NCI-H1417 treated with DMSO at 0.1 percent for 48 hours (cell line): ENCODE measurements at regions not wholly inside any gene's neighbourhood (a gene's known extent, or its start where the extent isn't known, plus 50 kb on each side); places are given as distances from the start of the nearest gene placed in this dataset.

Source experiments
- DNase-seq: peaks from one replicate; lab custom pipeline; 2025; lab: John Stamatoyannopoulos, UW

DNA sequence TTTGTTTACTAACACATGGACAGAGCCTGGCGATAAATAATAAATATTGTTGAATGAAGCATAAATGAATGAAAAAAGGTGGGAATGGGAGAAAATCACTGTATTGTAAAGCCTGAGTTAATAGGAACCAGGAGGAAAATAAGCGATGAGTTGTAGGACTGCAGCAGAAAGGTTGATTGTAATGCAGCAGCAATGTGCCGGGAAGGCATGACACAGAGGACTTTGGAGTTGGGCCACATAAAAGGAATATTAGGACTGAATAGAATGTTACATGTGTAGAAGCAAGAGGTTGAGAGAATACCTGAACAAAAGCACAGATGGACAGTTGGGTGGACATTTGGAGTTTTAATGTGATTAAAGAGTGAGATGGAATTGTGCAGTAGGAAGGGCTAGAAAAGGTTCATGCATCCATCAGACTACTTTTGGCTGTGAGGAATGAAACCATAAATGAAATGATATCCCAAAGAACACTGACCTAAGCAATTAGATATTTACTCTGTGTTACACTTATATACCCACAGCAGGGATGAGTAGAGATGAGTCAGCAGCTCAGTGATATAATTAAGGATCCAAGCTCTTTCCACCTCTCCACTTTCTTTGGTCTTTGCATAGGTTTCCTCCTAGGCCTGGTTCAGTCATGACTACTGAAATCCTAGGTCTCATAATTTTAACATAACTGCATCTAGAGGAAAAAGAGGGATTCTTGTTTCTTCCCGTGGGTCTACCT lies 55.4 kb downstream of the CCER1 start:
- no peak for DNase-seq

DNA sequence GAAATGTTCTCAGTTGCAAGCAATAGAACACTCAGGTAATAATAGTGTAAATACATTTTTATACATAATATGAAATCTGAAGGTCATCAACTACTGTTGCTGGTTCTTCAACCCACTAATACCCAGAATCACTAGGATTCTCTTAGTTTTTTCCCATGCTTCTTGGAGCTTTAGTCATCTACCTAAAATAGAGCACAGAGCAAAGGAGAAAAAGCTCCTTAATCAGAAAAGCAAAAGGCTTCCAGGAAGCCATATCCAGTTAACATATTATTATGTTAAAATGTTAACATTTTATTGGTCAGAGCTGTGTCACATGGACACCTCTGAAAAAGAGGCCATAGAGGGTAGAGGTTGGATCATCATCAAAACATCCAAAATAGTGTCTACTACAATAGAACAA lies 57.0 kb downstream of the CCER1 start:
- no peak for DNase-seq

DNA sequence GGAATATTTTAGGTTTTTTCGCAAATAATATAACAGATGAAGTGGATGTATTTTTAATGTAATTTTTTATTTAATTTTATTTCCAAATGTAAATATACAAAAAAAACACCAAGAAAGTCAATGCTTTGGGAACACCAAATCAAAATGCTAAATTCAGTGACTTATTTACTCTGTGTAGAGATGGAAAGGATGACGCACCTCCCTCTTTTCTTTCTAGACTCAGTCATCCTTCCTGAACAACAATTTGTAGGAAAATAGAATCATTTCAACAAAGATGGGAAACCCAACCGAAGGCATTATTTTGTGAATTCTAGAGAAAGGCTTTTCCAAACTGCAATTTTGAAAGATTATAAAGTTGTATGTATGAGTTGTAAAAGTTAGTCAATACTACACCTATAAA lies 57.7 kb downstream of the CCER1 start:
- DNase-seq: no peak

DNA sequence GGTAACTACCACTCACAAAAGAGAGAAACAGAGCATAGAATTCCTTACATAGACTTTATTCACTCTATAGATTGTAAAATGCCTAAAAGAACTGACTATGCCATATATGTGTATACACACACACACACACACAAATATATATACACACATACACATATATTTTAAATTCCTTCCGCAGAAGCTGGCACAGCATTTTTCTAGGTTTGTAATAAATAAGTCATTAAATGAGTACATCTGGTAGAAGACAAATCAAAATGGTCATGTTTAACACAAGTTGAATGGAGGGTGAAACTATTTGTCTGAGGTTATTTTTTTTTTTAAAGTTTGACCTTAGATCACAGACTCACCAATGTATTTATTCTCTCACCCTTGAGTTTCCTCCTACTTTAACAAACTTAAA lies 58.2 kb downstream of the CCER1 start:
- DNase-seq: no peak

DNA sequence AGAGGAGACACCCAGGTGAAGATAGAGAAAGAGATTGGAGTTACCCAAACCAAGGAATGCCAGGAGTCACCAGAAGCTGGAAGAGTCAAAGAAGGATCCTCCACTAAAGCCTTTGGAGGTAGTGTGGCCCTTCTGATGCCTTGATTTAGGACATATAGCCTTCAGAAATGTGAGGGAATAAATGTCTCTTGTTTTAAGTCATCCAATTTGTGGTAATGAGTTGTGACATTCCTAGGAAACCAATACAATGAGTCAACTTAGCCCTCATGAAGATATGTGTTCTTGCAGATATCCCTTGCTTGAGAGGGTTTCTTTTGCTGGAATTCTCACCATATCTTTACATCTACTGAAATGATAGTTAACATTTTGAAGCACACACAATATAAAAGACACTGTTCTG lies 58.8 kb downstream of the CCER1 start:
- DNase-seq: no peak

DNA sequence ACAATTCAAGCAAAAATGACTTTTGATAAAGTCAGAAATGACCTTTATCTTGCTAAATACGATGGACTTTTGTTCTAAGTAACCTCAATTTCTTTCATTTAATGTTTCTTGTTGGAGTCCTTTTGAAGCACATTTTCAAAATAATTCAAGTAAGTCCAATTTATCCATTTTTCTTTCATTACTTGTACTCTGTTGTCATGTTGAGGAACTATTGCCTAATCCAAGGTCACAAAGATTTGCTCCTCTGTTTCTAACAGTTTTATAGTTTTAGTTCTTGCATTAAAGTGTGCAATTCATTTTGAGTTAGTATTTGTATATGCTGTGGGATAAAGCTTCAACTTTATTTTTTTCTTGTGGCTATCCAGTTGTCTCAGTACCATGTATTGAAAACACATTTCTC lies 66.7 kb downstream of the CCER1 start:
- no peak for DNase-seq

DNA sequence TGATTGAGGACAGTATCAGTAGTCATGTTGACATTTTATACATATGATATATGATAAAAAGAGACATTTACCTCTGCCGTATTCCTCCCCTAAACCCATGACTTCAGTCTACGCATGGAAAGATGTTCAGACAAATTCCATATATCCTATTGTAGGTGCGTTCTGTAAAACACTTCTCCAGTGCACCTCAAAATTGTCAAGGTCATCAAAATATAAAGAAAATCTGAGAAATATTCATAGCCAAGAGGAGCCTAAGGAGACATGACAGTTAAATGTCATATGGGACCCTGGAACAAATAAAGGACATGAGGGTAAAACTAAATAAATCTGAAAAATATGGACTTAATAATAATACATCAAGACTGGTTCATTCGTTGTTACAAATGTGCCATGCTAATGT lies 71.5 kb downstream of the CCER1 start:
- DNase-seq: no peak

DNA sequence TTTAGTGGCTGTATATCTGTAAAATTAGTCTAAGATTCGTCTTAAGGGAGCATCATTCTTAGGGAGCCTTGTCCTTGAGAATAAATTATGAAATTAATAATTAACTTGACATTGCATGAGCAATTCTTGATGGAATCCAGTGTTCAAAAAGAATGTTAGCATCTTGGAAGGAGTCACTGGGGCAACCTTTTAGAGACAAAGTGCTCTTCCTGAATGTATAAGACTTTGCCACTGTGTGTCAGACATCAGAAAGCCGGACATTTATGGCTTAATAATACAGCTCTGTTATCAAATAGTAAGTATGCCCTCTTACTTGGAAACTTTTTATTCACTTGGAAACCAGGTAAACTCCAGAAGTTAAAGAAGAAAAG lies 83.3 kb downstream of the CCER1 start:
- no peak for DNase-seq

DNA sequence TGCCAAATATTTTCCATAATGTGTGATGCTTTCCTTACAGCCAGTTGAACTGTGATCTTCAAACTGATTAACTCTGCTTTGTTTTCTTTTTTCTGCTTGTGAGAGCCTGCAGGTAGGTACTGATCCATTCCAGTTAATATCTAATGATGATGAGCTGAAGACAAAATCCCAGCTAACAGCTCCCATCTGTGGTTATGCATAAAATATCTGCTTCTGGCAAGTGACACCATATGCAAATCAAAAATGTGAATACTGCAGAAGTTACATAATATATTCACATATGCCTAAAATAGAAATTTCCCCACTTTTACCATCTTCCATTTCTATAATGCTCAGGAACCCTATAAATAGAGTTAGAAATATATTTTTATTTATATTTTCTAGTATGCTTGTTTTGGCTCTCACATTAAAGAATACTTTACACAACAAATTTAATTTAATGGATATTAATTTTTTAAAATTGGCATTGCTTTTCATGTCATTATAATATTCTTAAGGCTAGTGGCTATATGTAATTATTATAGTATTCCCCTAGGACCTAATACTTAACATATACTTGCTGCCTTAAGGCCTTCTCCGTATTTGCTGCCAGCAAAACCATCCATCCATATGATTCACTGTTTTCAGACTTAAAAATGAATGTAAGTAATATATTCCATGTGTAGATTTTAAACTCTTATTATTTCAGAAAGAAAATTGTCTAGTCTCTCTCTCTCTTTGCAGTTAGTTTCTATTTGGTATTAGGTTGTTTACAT lies 83.8 kb downstream of the CCER1 start:
- DNase-seq: no peak

DNA sequence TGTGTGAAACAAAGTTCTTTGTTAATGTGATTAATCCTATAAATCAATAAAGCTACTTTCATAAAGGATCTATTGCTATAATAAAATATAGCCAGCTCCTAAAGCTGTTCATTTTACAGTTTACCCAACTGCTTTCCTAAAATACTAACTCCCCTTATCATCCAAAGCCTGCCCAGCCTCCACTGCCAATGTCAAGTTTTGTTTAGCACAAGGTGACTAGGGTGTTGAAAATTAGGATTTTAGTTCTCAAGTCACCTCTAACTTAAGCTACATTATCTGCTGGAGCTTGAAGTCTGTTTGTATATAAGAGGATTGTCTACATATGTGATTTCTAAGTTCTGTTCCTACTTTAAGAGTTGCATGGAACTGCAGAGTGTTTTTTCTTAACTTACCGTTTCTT lies 86.3 kb downstream of the CCER1 start:
- no peak for DNase-seq

DNA sequence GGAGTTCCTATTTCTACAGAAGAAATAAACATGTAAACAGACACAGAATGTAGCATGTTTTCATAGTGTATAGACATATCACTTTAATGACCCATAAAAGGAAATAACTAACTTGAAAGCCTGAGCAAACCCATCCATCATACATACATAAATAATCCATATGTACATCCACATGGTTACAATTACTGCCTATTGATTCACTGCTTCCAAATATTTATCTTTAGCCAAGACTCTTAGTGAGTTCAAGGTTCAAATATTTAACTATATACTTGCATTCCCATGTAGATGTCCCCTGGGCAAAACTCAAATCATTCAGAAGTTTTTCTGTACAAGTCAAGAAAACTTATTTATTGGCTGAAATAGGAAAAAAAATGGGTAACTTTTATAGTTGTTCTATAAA lies 95.4 kb downstream of the CCER1 start:
- DNase-seq: no peak

DNA sequence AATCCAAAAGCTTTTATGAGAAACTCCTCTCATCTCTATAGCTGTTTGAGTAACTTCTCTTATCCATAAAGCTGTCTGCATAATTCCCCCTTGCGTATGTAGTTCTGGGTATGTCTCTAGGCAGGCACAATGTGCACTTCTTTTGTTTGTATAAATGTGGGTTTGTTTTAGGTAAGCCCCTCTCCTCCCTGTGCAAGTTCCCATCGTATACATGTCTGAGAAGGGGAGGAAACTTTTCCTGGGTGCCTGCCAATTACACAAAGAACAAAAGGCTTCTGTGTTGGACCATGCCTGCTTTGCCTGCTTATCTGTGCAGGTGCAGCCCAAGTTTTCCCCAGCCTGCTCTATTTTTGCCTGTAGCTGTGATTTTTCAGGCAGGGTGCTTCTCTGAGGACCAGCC lies 96.7 kb downstream of the CCER1 start:
- no peak for DNase-seq

DNA sequence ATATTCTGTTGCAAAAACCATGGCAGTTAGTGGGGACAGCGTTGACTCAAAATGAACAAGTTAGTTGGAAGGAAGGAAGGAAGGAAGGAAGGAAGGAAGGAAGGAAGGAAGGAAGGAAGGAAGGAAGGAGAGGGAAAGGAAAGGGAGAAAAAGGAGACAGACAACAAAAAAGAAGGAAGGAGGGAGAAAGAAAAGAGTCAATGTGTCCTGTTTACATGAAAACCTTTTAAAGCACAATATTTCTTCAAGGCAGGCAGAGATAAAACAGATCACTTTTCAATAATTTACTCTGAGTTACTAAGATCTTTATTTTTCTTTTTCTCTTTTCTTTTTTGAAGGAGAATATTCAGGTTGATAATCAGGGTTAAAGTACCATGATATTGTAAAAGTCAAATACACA lies 99.4 kb downstream of the CCER1 start:
- no peak for DNase-seq

DNA sequence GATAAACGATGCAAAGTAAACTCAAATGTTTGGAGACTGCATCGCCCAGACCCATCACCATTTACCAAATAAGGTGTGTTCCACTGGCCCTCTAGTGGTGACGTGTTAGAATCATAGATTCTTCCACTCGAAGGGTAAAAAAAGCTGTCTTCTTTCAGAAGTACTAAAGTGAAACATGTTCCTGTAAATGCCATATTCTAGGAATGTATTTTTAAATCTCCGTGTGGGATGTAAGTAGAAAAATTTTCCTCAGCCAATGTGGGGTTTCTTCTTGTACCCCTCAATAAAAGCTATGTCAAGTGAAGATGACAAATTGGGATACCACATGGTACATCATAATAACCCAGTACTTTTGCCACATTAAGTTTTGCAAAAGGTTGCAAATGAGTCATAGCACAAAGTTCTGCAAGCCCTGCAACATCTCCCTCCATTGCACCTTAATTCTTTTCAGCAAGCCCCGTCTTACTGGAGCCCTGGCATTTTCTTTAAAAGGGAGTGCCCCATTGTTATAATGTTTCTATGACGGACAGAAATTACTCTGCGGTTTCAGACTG lies 100.8 kb downstream of the CCER1 start:
- DNase-seq: no peak

DNA sequence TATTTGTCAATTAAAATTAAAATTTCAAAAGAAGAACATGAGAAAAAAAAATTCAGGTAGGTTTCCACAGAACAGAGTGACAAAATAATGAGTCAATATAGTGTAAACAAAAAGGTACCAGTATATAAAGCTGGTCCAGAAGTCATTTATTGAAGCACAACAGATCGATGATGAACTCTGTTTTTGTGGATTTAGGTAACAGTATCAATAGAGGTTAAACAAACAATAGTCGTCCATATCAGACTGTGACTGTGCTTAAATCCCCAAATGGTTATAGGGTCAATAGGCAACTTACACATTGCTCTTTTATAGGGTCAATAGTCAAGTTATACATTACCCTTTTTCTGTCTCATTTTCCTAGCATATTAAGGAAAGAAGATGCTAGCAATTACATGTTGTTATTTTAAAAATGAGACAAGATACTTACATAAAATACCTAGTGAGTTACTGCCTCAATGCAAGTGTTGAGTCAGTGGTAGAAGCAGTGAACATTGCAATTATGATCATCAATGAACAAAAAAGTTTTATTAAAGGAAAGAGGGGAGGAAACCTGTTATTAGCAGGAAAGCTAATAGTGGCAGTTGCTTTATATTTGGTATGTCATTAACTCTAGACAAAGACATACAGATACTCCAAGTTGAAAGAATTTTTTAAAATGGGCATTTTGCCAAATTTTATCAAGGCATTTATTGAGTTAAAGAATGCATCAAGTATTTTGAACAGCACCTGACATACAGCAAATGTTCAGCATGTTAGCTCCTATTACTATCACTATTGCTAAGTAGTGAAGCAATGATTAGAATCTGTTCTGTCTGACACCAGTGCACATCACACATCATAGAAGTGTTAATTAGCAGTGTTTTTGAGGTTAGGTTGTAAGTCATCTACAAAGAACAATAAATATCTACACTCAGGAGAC lies 102.9 kb downstream of the CCER1 start:
- DNase-seq: peak; percentile 43

DNA sequence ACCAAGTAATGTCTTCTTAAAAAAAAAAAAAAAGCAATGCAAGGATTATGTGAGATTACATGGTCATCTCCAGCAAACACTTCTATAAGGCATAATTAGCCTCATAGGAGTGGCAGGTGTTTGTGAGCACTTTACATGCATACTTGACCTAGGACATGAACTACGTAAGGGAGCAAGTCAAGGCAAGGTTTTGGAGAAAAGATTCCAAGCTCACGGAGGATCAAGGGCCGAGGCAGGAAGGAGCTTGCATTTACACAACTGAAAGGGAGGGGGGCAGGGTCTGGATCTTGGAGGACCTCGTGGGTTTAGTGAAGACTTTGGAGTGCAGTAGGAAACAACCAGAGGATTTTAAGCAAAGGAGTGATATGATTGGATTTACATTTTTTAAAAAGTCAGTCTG lies 112.5 kb downstream of the CCER1 start:
- DNase-seq: no peak

DNA sequence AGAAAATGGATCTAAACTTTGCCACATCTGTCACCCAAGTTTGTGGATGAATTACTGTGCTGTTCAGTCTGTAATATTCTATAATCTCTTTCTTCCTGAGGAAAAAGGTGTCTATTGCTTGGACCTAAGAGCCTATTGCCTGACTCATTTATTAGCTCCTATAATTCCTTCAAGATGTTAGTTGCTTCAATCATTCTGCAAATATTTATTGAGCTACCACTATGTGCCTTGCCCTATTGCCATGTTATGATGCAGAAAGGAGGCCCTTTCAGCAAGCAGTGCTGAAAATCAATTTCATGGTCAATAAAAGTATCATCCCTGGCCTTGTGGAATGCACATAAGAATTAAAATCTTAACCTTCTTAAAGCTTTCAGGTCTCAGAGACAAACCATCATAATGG lies 113.6 kb downstream of the CCER1 start:
- DNase-seq: no peak

DNA sequence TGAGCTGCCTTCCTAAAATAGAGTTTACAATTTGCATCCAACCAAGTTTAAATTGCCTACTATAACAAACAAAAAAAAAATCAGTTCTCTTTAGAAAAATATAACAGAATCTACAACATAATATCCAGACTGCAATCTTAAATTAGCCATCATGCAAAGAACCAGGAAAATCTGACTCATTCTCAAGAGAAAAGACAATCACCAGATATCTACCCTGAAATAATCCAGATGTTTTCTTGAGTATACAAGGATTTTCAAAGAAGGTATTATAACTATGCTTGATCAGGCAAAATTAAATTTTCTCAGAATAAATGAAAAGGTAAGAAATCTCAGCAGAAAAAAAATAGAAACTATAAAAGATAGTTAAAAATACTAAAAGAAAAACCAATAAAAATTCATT lies 115.6 kb downstream of the CCER1 start:
- DNase-seq: no peak

DNA sequence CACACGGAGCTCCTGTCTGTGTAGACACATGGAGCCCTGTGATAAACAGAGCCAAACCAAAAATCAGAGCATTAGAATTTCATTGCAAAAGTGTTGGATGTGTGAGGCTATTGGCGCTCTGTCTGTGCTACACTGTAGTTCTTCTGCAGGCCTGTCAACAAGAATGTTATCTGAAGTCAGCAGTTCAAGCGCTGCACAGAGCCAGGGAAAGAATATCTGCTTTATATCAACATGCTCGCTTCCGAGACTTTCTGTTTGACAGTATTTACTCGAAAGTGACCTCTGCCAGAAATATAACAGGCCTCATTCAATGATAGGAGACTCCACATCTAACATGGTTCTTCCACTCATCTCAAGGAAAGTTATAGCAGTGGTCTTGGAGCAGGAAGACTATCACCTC lies 118.3 kb downstream of the CCER1 start:
- no peak for DNase-seq

DNA sequence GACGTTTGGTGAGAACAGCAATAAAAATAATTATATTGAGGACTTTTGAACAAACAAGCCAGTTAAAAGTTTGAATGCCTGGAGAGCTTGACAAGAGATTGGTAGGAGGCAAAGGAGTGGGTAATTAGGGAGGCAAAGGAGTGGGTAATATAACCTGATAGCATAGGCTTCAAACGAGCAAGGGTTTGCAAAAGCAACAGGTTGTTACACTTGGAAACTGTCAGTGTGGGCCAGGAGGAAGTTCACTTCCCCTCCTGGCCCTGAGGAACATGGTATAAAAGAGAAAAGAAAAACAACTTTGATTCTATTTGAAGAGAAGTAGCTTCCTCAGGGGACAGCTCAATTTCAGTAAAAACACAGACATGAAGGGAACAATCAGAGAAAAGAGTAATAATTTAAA lies 121.7 kb downstream of the CCER1 start:
- peak; percentile 52 for DNase-seq

DNA sequence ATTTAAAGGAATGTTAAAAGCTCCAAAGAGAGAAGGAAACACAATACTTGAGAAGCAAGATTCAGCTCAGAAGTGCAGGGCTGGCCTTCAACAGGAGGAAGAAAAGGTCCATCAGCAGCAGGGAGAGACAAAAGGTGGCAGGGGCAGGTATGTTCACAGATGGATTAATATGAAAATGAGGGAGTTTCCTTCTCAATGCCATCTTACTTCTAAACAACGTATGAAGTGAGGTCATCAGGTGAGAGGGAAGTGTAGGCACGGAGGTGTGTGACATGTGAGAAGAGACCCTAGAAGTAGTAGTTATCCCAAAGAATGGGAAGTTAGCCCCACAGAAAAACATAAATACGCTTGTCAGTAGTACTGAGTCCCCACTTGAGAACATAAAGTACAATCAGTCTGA lies 122.5 kb downstream of the CCER1 start:
- no peak for DNase-seq

DNA sequence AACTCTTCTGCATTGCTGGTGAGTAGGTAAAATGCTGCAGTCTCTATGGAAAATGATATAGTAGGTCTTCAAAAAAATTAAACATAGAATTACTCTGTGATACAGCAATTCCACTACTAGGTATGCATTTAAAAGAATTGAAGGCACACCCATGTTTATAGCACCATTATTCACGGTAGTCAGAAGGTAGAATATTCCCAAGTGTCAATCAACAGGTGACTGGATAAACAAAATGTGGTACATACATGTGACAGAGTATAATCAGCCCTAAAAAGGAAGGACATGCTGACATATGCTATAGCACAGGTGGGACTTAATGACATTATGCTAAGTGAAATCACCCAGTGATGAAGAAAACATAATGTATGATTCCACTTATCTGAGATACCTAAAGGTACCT lies 123.3 kb downstream of the CCER1 start:
- no peak for DNase-seq

DNA sequence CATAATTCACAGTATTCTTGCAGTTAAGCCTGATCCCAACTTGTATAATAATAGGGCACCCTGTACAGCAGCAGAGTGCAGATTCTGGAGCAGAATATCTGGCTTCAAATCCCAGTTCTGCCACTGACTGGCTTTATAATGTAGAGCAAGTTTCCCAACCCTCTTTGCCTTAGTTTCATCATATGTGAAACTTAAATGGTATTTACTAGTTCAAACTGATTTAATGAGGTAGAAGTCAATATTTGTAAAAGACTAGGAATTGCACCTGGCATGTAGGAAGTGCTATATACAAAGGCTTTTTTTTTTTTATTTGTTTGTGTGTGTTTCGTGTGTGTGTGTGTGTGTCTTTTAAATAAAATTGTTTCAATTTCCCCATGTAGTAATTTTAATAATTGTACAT lies 125.9 kb downstream of the CCER1 start:
- no peak for DNase-seq
